ENCODE measurements at regions not wholly inside any gene's neighbourhood (a gene's known extent, or its start where the extent isn't known, plus 50 kb on each side); places are given as distances from the start of the nearest gene placed in this dataset.

GRCh38 chr1:14514739-14515138, 83.7 kb upstream of the KAZN start:
- TF ChIP-seq, protein P1, sequence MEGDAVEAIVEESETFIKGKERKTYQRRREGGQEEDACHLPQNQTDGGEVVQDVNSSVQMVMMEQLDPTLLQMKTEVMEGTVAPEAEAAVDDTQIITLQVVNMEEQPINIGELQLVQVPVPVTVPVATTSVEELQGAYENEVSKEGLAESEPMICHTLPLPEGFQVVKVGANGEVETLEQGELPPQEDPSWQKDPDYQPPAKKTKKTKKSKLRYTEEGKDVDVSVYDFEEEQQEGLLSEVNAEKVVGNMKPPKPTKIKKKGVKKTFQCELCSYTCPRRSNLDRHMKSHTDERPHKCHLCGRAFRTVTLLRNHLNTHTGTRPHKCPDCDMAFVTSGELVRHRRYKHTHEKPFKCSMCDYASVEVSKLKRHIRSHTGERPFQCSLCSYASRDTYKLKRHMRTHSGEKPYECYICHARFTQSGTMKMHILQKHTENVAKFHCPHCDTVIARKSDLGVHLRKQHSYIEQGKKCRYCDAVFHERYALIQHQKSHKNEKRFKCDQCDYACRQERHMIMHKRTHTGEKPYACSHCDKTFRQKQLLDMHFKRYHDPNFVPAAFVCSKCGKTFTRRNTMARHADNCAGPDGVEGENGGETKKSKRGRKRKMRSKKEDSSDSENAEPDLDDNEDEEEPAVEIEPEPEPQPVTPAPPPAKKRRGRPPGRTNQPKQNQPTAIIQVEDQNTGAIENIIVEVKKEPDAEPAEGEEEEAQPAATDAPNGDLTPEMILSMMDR (IDR thresholded peaks at IDR 0.05), result no peak
- no peak for TF ChIP-seq POLR2A (IDR thresholded peaks at IDR 0.05)
